ENCODE measurements at regions not wholly inside any gene's neighbourhood (a gene's known extent, or its start where the extent isn't known, plus 50 kb on each side); places are given as distances from the start of the nearest gene placed in this dataset.

DNA sequence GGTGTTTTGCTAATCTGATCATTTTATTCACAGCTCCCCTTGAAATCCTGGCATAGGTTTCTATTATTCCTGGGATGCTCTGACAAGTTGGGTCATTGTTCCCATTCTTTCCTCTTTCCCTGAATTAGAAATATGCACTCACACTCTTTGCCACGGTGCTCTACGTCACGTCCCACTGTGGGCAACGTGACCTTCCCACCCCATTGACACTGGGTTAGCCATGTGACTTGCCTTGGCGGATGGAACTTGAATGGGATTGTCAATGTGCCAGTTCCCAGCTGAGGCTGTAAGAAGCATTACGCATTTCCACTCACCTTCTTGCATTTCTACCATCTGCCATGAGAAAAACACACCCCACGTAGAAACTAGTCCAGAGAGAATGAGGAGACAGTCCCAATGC is 492.4 kb downstream of the SHISA9 start:
- no peak for DNase-seq (ENCODE audit: low read depth)

DNA sequence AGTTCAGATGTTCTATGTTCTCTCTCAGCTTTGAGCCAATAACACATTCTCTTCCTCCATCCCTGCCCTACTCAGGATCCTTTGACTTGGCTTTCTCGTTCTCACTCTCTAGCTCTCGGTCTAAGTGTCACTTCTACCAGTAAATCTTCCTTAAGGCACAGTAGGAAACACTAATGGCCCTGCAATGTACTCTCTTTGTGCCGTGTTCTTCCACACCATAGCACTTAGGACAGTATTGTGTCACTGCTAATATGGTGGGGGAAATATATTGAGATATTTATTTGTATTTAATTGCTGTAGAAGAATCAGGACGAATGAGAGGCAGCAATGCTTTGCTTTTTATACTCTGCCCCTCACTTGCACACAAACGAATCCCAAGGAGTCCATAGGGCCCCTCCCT is 493.1 kb downstream of the SHISA9 start:
- DNase-seq (ENCODE audit: low read depth), result no peak

DNA sequence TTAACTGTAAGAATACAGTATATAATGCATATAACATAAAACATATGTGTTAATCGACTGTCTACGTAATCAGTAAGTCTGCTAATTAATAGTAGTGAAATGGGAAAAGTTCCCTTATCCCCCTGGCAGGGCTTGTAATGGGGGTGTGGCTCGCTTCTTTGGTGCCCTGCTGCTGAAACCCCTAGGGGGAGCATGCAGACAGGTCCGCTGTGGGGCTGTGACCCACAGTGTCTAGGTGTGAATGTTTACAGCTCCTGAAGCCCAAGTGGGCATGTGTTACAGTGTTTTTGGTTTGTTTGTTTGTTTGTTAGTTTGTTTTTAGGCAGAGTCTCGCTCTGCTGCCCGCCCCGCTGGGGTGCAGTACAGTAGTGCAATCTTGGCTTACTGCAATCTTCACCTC is 495.7 kb downstream of the SHISA9 start:
- DNase-seq (ENCODE audit: low read depth), result no peak

DNA sequence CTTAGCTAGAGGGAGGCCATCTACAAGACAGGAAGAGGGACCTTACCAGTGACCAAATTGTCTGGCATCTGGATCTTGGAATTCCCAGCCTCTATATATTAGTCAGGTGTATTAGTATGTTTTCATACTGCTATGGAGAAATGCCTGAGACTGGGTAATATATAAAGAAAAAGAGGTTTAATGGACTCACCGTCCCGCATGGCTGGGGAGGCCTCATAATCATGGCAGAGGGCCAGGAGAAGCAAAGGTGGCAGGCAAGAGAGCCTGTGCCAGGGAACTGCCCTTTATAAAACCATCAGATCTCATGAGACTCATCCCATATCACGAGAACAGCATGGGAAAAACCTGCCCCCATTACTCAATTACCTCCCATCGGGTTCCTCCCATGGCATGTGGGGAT is 500.2 kb downstream of the SHISA9 start:
- DNase-seq (ENCODE audit: low read depth), result no peak

DNA sequence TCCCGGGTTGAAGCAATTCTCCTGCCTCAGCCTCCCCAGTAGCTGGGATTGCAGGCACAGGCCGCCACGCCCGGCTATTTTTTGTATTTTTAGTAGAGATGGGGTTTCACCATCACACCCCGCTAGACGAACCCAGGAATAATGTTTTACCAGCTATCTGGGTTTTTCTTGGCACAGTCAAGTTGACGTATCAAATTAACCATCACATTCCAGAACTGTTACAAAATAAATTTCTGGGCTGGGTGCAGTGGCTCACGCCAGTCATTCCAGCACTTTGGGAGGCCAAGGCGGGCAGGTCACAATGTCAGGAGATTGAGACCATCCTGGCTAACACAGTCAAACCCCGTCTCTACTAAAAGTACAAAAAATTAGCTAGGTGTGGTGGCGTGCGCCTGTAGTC is 501.2 kb downstream of the SHISA9 start:
- DNase-seq (ENCODE audit: low read depth), result no peak

DNA sequence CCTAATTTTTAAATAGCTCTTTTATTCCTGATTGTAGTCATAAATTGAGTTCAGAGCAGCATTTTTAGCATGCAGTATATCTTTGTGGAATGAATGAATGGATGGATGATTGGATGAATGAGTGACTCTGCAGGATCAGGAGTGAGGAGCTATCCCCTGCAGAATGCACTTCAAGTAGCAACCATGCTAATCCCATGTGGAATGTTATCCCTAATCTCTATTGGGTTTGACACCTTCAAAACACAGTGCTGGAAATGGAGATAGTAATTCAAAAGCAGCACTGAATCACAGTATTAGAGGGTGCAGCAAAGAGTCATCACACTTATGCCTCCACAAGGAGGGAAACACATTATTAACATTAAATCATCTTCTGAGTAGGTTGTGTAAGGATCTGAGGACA is 501.9 kb downstream of the SHISA9 start:
- no peak for DNase-seq (ENCODE audit: low read depth)

DNA sequence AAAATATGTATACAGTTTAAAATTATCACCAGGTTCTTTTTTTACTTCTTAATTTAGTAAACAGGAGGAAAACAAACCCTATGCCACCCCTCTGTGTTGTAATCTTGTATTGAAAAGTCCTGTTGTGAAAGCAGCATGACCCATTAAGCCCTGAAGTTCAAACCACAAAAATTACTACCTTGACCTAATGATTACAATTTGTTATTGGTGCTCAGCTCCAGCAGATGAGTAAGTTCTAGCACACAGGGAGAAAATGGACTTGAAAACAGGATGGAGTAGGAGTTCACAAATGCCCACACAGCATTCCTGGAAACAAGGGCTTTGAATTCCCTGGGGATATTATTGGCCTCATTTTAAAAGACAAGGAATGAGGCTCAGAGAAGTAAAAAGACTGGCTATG is 505.8 kb upstream of the ERCC4 start:
- no peak for DNase-seq (ENCODE audit: low read depth)

DNA sequence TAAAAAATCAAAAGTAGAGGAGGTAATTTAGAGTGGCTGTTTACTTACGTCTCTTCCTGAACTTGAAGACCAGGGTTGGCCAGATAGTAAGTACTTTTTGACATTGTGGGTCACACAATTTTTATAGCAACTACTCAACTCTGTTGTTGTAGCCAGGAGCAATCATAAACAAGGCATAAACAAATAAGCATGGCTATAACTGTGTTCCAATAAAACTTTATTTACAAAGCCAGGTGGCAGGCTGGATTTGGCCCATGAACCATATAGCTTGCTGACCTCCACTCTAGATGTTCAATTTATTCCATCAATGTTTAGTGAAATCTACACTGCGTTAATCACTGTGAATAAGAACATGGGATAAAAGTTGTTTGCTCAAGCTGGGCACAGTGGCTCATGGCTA is 500.4 kb upstream of the ERCC4 start:
- no peak for DNase-seq (ENCODE audit: low read depth)

DNA sequence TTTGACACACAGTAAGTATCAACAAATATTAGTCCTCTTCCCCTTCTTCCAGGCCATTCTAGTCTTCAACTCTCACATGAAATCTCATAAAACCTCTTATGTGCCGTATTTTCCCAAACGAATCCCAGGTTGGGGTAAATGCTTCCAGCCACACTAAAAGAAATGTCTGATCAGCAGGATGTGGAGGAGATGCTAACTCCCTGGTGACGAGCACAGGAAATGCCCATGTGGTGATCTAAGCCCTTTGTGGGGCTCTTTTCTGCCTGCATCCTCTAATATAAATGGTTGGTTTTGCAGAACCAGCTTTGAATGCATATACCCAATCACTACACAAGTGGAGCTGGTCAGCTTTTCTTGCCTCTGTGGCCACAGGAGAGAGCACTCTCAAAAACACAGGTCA is 498.2 kb upstream of the ERCC4 start:
- DNase-seq (ENCODE audit: low read depth), result no peak

DNA sequence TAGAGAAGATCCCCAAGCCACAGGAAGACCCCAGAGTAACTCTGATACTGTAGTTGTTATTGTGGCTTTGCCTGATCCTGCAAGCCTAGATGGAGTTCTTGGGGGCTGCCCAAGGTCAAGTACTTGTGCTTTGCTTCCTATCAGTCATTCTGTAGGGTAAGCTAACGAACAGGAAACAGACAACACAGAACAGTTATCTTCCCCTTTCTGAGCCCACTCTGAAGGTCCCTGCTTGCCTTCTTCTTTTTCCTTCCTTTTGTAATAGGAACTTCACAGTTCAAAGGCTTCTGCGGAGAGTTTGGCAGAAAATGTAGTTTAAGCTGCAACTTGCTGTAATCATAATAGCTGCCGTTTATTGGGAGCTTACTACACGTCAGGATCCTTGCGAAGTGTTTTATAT is 494.1 kb upstream of the ERCC4 start:
- DNase-seq (ENCODE audit: low read depth), result no peak

DNA sequence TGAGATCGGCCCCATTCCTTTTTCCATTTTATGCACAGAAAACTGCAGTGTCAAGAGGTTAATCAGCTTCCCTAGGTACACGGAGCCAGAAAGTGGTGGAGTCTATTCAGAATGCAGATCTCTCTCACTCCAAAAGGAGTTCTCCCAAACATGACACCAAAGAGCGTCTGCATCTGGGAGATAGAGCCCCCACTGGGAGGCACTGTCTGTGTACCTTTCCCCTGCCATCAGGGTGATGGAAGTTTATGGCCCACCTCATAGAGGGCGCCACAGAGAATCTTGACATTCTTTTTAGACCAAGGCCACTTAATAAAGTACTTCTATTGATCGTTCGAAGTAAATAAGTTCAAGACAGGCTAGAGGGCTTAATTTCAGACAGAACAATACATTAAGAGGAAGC is 493.7 kb upstream of the ERCC4 start:
- no peak for DNase-seq (ENCODE audit: low read depth)

DNA sequence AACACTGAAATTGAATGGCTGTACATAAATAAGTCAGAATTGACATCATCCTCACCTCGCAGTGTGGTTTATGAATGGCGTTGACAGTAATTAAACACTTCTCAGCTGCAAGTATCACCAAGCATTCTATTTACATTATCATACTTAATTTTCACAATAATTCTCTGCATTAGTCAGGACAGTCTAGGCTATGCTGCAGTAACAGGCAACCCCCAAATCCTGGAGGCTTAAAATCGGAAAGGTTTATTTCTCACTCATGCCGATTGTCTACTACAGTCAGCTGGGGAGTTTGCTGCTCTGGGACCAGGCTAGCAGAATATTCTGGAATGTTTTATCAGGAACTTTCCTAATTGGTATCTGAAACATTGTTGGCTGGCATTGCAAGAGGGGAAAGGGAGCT is 493.2 kb upstream of the ERCC4 start:
- no peak for DNase-seq (ENCODE audit: low read depth)

DNA sequence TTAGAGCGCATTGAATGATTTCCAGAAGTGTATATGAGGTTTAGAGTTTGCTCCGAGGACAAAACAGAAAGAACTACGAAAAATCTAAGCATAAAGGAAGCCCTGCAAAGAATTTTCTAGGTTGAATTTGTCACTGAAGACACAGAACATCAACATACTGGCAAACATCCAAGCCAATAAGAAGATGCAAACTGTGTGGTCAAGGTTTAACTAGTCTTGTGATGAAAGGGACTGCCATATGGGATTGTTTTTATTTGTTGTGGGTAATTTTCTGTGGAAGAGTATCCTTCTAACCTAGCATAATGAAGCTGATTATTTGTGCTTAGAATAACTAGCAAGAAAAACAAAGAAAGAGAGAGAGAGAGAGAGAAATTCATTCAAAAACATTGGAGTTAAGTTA is 492.0 kb upstream of the ERCC4 start:
- DNase-seq (ENCODE audit: low read depth), result no peak

DNA sequence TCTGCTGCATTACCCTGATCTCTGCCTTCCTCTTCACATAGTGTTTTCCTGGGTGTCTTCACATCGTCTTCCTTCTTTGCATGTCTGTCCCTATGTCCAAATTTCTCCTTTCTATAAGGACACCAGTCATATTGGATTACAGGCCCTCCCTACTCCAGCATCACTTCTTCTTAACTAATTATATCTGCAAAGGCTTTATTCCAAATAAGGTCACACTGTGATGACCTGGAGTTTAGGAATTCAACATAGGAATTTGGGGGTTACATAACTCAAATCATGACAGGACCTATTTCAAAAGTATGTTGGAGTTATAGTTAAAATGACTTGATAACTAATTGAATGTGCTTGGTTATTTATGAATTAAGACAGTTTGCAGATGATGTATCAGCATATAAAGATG is 490.5 kb upstream of the ERCC4 start:
- no peak for DNase-seq (ENCODE audit: low read depth)

DNA sequence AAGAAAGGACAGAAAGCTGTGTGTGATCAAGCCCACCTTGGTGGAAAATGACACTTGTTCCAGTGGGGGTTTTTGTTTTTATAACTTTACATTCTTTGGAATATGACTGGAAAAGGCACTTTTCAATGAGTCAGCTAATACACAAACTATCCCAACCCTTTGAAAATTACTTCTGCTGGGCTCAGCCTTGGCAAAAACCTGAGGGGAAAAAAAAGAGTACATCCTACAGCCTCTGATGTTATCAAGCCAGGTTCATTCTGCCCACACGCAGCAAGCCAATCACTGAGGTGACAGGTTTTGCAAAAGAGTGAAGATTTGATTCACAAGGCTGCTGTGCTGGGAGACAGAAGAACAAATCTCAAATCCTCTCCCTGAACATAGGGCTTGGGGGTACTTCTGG is 484.5 kb upstream of the ERCC4 start:
- no peak for DNase-seq (ENCODE audit: low read depth)

DNA sequence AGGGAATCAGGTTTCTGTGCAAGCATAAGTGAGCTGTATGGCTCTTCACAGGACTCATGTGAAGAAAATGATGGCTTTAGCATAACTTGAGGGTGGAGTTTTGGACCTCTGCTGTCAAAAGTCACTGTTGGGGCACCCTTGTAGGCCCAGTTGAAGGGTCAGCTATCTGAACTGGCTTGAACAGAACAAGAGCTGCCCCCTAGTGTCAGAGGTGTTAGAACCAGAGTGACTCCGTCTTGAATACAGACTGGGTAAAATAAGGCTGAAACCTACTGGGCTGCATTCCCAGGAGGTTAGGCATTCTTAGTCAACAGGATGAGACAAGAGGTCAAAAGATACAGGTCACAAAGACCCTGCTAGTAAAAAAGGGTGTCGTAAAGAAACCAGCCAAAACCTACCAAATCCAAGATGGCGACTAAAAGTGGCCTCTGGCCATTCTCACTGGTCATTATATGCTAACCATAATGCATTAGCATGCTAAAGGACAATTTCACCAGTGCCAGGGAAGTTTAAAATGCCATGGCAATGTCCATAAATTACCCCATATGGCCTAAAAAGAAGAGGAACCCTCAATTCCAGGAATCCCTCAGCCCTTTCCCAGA is 484.0 kb upstream of the ERCC4 start:
- DNase-seq (ENCODE audit: low read depth), result no peak

DNA sequence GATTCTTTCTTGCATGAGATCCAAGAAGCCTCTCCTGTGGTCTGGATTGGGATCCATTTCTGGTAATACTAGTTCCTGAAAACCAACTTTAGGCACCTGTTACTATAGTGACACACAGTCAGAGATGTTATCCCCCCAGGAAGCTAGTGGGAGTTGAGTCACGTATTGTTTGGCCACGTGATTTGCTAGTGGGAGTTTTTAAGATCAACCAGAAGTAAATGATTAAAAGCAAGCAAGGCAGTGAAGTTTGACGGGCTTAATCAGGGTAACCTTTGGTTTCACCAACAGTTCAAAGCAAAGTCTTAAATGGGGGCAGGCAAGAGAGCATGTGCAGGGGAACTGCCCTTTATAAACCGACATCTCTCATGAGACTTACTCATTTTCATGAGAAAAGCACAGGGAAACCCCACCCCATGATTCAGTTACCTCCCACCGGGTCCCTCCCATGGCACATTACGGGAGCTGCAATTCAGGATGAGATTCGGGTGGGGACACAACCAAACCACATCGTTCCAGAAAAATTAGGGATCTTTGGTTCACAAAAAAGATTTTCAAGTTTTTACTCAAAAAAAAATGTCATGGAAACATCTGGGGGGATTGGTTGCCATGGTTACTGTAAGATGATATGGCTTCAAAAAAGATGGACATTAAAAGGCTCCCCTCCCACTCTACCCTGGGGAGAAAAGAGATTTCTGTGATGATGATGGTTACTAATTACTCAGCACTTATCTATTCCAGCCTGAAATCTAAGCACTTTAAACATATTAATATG is 483.1 kb upstream of the ERCC4 start:
- DNase-seq (ENCODE audit: low read depth), result no peak

DNA sequence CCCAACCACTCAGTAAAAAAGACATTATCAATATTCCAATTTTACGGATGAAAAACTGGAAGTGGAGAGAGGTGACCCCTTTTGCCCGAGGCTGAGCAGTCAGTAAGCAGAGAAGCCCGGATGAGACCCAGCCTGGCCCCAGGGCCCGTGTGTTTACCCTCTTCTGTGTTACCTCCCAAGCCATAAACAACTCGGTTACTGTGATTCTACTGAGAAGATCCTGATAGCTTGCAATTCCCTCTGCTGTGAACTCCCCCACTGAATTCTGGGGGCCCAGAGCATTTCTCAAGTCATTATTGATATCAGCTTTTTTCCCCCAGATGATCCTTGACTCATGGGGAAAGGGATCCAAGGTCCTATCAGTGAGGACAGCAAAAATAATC is 482.6 kb upstream of the ERCC4 start:
- DNase-seq (ENCODE audit: low read depth), result no peak

DNA sequence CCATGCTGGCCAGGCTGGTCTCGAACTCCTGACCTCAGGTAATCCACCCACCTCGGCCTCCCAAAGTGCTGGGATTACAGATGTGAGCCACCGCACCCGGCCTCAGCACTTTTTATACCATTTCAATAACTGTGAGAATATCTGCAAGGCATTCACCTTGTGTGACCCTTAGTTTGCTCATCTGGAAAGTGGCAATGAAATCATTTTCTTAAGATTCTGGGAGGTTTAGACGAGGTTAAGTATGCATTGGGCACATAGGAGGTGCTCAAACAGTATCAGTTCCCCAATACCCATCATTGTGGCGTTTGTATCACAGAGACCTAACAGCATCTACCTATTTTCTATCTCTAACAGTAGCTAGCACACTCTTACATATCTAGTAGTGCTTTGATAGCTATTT is 481.9 kb upstream of the ERCC4 start:
- DNase-seq (ENCODE audit: low read depth), result no peak

DNA sequence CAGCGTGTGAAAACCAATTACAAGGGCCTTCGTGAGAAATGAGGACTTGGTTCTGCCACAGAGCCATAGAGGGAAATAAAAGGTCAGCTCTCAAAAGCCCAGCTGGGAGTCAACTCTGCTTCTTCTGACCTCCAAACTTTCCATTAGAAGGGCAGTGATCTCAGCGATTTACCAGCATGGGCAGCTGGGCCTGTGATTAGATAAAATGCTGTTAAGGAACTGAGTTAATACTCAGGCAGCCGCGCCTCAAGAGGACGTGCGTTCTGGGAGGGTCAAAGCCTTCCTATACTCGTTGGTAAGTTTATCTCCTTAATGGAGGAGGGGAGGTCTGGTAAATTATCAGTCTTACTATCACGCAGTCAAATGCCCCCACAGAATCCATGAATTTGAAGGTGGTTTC is 480.2 kb upstream of the ERCC4 start:
- DNase-seq (ENCODE audit: low read depth), result no peak

DNA sequence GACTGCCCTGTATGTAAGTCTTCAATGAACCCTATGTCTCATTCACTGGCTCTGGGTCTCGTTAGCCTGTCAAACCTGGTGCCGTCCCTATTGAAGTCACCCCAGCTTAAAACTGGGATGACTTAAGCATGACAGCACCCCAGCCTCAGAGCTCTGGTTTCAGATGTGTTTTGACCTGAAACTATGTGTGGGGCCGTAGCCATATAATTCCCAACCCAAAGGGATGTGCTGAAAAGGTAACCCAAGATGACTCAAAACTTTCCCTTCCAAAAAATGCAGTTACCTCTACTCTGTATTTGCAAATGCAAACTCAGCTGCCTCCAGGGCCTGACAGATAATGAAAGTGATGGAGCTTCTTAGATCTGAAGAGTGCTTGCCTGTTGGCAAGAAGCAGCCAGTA is 478.3 kb upstream of the ERCC4 start:
- no peak for DNase-seq (ENCODE audit: low read depth)

DNA sequence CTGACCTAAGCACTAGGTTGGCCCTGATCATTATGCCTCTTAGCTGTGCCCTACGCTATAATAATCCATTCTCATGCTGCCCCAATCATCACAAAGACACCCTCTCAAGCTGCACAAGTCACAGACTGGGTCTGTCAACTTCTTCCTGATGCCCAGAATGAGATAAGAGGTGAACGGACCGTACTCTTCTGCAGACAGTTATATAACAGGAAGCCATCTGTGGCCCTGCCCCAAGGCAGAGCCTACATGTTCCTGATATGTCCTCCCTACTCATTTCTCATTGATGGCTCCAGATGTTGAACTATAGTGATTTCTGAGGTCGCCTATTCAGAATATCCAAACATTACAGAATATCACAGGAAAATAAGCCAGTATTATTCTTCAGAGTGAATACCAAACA is 471.6 kb upstream of the ERCC4 start:
- no peak for DNase-seq (ENCODE audit: low read depth)

DNA sequence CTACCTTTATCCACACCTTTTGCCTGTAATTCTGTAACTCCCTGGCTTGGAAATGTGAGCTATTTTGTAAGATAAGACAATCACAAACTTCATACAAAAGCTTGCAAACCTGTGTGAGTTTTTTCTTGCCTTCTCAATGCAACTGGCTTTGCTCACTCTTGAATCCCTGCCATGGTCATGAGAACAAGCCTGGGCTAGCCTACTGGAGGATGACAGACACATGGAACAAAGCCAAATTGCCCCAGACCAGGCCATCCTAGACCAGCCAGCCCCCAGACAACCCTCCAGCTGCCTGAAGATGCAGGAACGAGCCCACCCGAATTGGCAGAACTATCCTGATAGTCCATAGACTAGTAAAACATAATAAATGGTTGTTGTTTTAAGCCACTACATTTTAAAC is 466.6 kb upstream of the ERCC4 start:
- no peak for DNase-seq (ENCODE audit: low read depth)

DNA sequence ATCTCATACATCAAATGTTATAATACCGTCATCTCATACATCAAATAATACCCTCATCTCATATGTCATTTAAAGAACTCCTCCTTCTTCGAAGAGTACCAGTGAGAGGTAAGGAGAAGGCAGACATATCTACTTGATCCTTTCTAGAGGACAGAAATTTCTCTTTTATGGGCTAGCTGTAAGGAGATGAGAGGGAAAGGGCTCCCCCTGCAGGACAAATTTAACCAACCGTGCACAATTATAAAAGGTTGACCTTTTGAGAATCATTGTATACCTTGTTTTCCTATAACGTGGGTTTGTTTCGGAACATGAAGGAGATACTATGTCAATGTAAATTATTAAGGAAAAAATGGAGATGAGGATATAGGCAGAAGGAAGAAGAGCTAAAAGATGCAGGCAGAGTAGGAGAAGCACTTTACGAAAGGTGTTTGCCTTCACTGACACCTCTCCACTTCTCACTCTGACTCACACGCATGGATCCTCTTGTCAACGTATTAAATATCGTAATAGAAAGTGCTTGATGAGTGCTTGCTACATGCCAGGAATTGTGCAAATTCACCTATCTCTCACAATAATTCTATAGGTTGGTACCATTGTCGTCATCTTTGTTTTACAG is 465.9 kb upstream of the ERCC4 start:
- DNase-seq (ENCODE audit: low read depth), result no peak
